Trophoblast cell (in vitro differentiated cells and primary cell): ENCODE measurements at regions not wholly inside any gene's neighbourhood (a gene's known extent, or its start where the extent isn't known, plus 50 kb on each side); places are given as distances from the start of the nearest gene placed in this dataset.
"Not testable (repeated sequence)": the region's sequence is repeated elsewhere in the genome, so short reads cannot be mapped to it uniquely, and the experiment has no call there.

ENCODE experiments used
- DNase-seq, 2 donors: peaks; one replicate each; pipeline ENCODE4 v3.0.0-alpha.2; 2016
- H2AFZ ChIP-seq: 2 replicates; pipeline ENCODE4 v1.6.1; 2013; ENCODE audit warnings: low read length, moderate library complexity, mild to moderate bottlenecking; ENCODE audit not compliant: insufficient read depth, poor library complexity
- H2AK5ac ChIP-seq: 2 replicates; pipeline ENCODE4 v1.6.1; 2013; ENCODE audit warnings: mild to moderate bottlenecking, low read length
- H2BK120ac ChIP-seq: 2 replicates; pipeline ENCODE4 v1.6.1; 2013; ENCODE audit warnings: low read length, mild to moderate bottlenecking, moderate library complexity; ENCODE audit not compliant: insufficient read depth, poor library complexity
- H2BK12ac ChIP-seq: 2 replicates; pipeline ENCODE4 v1.6.1; 2013; ENCODE audit warnings: mild to moderate bottlenecking, low read length, moderate library complexity
- H2BK5ac ChIP-seq: 2 replicates; pipeline ENCODE4 v1.6.1; 2013; ENCODE audit warnings: low read length, low read depth, moderate library complexity, mild to moderate bottlenecking; ENCODE audit not compliant: poor library complexity
- H3K14ac ChIP-seq: 2 replicates; pipeline ENCODE4 v1.6.1; 2013; ENCODE audit warnings: mild to moderate bottlenecking, low read length
- H3K18ac ChIP-seq: 2 replicates; pipeline ENCODE4 v1.6.1; 2013; ENCODE audit warnings: mild to moderate bottlenecking, low read length
- H3K23ac ChIP-seq: 2 replicates; pipeline ENCODE4 v1.6.1; 2013; ENCODE audit warnings: low read length
- H3K27ac ChIP-seq: 2 replicates; pipeline ENCODE4 v1.5.1; 2013; ENCODE audit warnings: low read depth, mild to moderate bottlenecking, inconsistent platforms, low read length, moderate library complexity
- H3K27me3 ChIP-seq: 2 replicates; pipeline ENCODE4 v1.6.1; 2013; ENCODE audit warnings: inconsistent platforms, mild to moderate bottlenecking, low read length, moderate library complexity; ENCODE audit not compliant: insufficient read depth
- H3K36me3 ChIP-seq, 2 experiments: 1 replicate in 1 of 2; 2 replicates in 1 of 2; pipeline ENCODE4 v1.6.1; 2013; ENCODE audit warnings: low read length in 2 of 2, mild to moderate bottlenecking in 2 of 2, moderate library complexity in 1 of 2; ENCODE audit not compliant: insufficient read depth in 2 of 2, control insufficient read depth in 1 of 2
- H3K4ac ChIP-seq: 2 replicates; pipeline ENCODE4 v1.6.1; 2013; ENCODE audit warnings: low read depth, mild to moderate bottlenecking, low read length, moderate library complexity
- H3K4me1 ChIP-seq, 2 experiments: 1 replicate in 1 of 2; 2 replicates in 1 of 2; pipeline ENCODE4 v1.6.1; 2013; ENCODE audit warnings: low read length in 2 of 2, mild to moderate bottlenecking in 2 of 2, moderate library complexity in 1 of 2; ENCODE audit not compliant: insufficient read depth in 2 of 2, control insufficient read depth in 1 of 2
- H3K4me2 ChIP-seq: 2 replicates; pipeline ENCODE4 v1.6.1; 2013; ENCODE audit warnings: inconsistent platforms, mild to moderate bottlenecking, low read length, moderate library complexity
- H3K4me3 ChIP-seq: 2 replicates; pipeline ENCODE4 v1.5.1; 2013; ENCODE audit warnings: mild to moderate bottlenecking, low read depth, low read length, inconsistent platforms
- H3K79me1 ChIP-seq: one replicate; pipeline ENCODE4 v1.6.1; 2013; ENCODE audit warnings: low read length
- H3K79me2 ChIP-seq: 2 replicates; pipeline ENCODE4 v1.6.1; 2013; ENCODE audit warnings: low read length, mild to moderate bottlenecking; ENCODE audit not compliant: control insufficient read depth, insufficient read depth, poor library complexity
- H3K9ac ChIP-seq: 2 replicates; pipeline ENCODE4 v1.6.1; 2013; ENCODE audit warnings: mild to moderate bottlenecking, low read length
- H3K9me3 ChIP-seq: 2 replicates; pipeline ENCODE4 v1.6.1; 2013; ENCODE audit warnings: low read depth, mild to moderate bottlenecking, control low read depth, inconsistent platforms, low read length; ENCODE audit not compliant: insufficient read depth
- H4K12ac ChIP-seq: 2 replicates; pipeline ENCODE4 v1.6.1; 2013; ENCODE audit warnings: low read depth, mild to moderate bottlenecking, low read length, moderate library complexity
- H4K8ac ChIP-seq: 2 replicates; pipeline ENCODE4 v1.6.1; 2013; ENCODE audit warnings: low read depth, mild to moderate bottlenecking, low read length, moderate library complexity
- H4K91ac ChIP-seq: one replicate; pipeline ENCODE4 v1.6.1; 2013; ENCODE audit warnings: low read depth, mild to moderate bottlenecking, low read length, moderate library complexity
- WGBS: extraction: QIAGEN DNeasy Blood & Tissue Kit; methylation state at CpG from one replicate; pipeline ENCODE4 v1.1.7; 2013; ENCODE audit warnings: missing lambda C conversion rate; ENCODE audit not compliant: insufficient read length, insufficient coverage; ENCODE audit errors: extremely low coverage; 5-methylcytosine and 5-hydroxymethylcytosine counted together

GRCh38 chr2:17195016-17195415, 323.2 kb downstream of the RAD51AP2 start:
- Histone ChIP-seq H2BK120ac (no peak overlapping the region), H3K36me3 (no peaks in the 10 kb centered on the region), H3K79me1 (no peaks in the 10 kb centered on the region), H3K14ac (no peak overlapping the region), H3K79me2 (no peaks in the 10 kb centered on the region), H3K23ac (no peak overlapping the region), H4K91ac (no peak overlapping the region), H3K9ac (no peak overlapping the region), H3K27me3 (no peaks in the 10 kb centered on the region), H3K9me3 (no peaks in the 10 kb centered on the region), H2BK12ac (no peak overlapping the region), H3K4ac (no peak overlapping the region), H3K4me3 (no peak overlapping the region), H3K4me2 (no peak overlapping the region), H4K8ac (no peak overlapping the region), H3K4me1 (no peaks in the 10 kb centered on the region), H2BK5ac (no peak overlapping the region), H3K18ac (no peak overlapping the region), H3K27ac (no peak overlapping the region), H2AK5ac (no peak overlapping the region), H4K12ac (no peak overlapping the region), H2AFZ (no peak overlapping the region)
- no CpG with 5 or more reads among the region's 5 CpGs for WGBS
- DNase-seq, result peak; percentile 42 to 74

GRCh38 chr2:17194083-17194482, 324.2 kb downstream of the RAD51AP2 start:
- Histone ChIP-seq H3K18ac (no peak overlapping the region), H3K27ac (no peak overlapping the region), H3K36me3 (no peaks in the 10 kb centered on the region), H3K9ac (no peak overlapping the region), H3K4me2 (no peak overlapping the region), H3K27me3 (no peaks in the 10 kb centered on the region), H3K79me2 (no peaks in the 10 kb centered on the region), H4K8ac (no peak overlapping the region), H4K91ac (no peak overlapping the region), H2AFZ (no peak overlapping the region), H4K12ac (no peak overlapping the region), H3K23ac (no peak overlapping the region), H2AK5ac (no peak overlapping the region), H3K4me1 (no peaks in the 10 kb centered on the region), H3K9me3 (no peaks in the 10 kb centered on the region), H3K79me1 (no peaks in the 10 kb centered on the region), H2BK5ac (no peak overlapping the region), H3K4ac (no peak overlapping the region), H2BK12ac (no peak overlapping the region), H3K4me3 (no peak overlapping the region), H3K14ac (no peak overlapping the region), H2BK120ac (no peak overlapping the region)
- DNase-seq, result peak; percentile 30 to 65
- no CpG with 5 or more reads among the region's 9 CpGs for WGBS

- not testable (repeated sequence) for H4K91ac ChIP-seq, H2BK5ac ChIP-seq, H3K4me3 ChIP-seq, H3K36me3 ChIP-seq, H3K23ac ChIP-seq, H2BK12ac ChIP-seq, H2BK120ac ChIP-seq, H3K4me2 ChIP-seq, H3K14ac ChIP-seq, H3K4me1 ChIP-seq, H3K18ac ChIP-seq, H3K27me3 ChIP-seq, H3K9me3 ChIP-seq, H3K79me1 ChIP-seq, H2AFZ ChIP-seq, H4K12ac ChIP-seq, H3K79me2 ChIP-seq, H3K9ac ChIP-seq, H3K27ac ChIP-seq, H3K4ac ChIP-seq, H4K8ac ChIP-seq, H2AK5ac ChIP-seq
- peak in 1 of 2 donors; percentile 17 for DNase-seq
- WGBS, result no CpG with 5 or more reads among the region's 32 CpGs
Measured at GRCh38 chr2:17193433-17193890, 324.8 kb downstream of the RAD51AP2 start.

GRCh38 chr2:17191223-17191622, 327.0 kb downstream of the RAD51AP2 start:
- no peak overlapping the region for H2BK5ac ChIP-seq
- H2BK120ac ChIP-seq, result no peak overlapping the region
- no CpG with 5 or more reads among the region's 4 CpGs for WGBS
- no peak overlapping the region for H2AFZ ChIP-seq
- H3K27me3 ChIP-seq, result no peaks in the 10 kb centered on the region
- H2BK12ac ChIP-seq, result no peak overlapping the region
- no peak overlapping the region for H3K9ac ChIP-seq
- H3K9me3 ChIP-seq, result no peaks in the 10 kb centered on the region
- DNase-seq, result peak in 1 of 2 donors; percentile 33
- H3K4me2 ChIP-seq, result no peak overlapping the region
- no peak overlapping the region for H3K14ac ChIP-seq
- H3K23ac ChIP-seq, result no peak overlapping the region
- H3K18ac ChIP-seq, result no peak overlapping the region
- no peak overlapping the region for H2AK5ac ChIP-seq
- no peaks in the 10 kb centered on the region for H3K79me2 ChIP-seq
- H3K36me3 ChIP-seq, result no peaks in the 10 kb centered on the region
- H3K4ac ChIP-seq, result no peak overlapping the region
- no peak overlapping the region for H4K91ac ChIP-seq
- H3K4me3 ChIP-seq, result no peak overlapping the region
- no peak overlapping the region for H4K8ac ChIP-seq
- H3K79me1 ChIP-seq, result no peaks in the 10 kb centered on the region
- H3K4me1 ChIP-seq, result no peaks in the 10 kb centered on the region
- no peak overlapping the region for H3K27ac ChIP-seq
- no peak overlapping the region for H4K12ac ChIP-seq
